GM21576 (cell line): ENCODE measurements at regions not wholly inside any gene's neighbourhood (a gene's known extent, or its start where the extent isn't known, plus 50 kb on each side); places are given as distances from the start of the nearest gene placed in this dataset.

Experiments used
- ATAC-seq: cut with Tn5 transposase; IDR thresholded peaks from one replicate; pipeline ENCODE4 v1.9.1; 2021; ENCODE audit warnings: mild to moderate bottlenecking, moderate library complexity; ENCODE audit not compliant: unreplicated experiment

DNA sequence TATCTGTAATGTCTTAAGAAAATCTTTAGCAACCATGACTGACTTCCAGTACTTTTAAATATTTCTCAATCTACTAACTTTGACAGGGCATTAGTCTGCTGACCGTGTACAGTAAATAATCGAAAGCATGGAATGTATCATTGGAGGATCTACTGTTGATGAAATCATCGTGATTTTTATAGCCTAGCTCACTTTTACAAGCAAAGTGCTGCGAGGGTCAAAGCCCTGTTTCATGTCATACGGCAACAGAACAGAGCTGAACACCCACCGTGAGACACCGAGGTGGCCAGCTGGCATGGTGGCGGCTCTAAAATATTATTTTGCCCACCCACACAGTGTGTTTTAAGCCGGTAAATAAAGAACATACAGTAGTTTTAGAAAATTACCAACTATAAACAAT is 679.3 kb downstream of the FAT4 start:
- ATAC-seq: no peak

GRCh38 chr4:125994430-125994829 is 679.7 kb downstream of the FAT4 start:
- ATAC-seq: no peak

DNA sequence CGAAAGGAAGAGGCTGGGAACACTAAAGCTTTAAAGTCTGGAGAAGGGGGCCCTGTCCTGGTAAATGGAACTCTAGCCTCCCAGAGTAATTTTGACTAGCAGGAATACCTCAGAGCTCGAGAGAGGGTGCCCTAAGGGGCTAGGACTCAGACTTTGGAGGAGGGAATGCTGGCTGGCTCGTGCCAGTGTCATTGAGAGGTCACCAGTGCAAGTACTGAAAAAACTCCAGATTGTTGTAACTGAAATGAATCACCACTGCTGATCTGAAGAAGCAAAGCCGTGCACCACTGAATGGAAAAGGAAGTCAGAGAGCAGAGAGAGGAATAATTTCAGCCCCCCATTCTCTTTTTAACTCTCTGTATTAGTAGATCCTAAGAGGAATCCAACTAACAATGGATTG is 690.2 kb downstream of the FAT4 start:
- no peak for ATAC-seq

- ATAC-seq: no peak
These were observed 692.4 kb downstream of the FAT4 start for GRCh38 chr4:126007142-126007541.

GRCh38 chr4:126012691-126013290 is 698.0 kb downstream of the FAT4 start:
- no peak for ATAC-seq

DNA sequence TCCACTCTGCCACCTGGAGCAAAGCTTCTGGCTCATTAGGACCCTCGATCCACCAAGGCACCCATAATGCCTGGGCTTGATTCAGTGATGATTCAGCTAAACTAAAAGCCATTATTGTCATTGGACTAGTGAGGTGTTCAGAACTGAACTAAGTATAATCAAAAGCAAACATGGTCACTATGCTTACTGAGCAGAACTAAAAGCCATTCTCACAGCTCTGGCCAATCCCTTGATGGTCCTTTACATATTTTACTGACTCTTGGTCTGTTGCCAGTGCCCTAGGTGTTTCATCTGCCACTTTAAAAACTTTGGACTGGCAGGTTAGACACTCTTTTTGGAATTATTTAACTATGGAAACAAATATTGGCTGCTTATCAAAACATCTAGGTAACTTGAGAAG is 703.5 kb downstream of the FAT4 start:
- no peak for ATAC-seq

DNA sequence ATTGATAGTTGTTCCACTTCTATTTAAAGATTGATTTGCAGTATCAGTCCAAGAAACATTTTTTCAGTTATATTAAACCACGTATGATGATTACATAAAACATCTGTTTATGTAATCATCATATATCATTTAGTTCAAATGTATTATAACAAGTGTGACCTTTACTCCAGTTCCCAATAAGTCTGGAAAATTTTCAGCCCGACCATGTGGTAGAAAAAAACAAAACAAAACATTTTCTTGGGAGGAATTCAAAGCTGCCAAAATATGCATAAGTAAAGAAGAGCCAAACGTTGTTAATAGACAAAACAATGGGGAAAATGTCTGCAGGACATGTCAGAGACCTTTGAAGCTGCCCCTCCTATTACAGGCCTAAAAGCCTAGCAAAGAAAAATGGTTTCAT is 709.1 kb downstream of the FAT4 start:
- ATAC-seq: no peak

DNA sequence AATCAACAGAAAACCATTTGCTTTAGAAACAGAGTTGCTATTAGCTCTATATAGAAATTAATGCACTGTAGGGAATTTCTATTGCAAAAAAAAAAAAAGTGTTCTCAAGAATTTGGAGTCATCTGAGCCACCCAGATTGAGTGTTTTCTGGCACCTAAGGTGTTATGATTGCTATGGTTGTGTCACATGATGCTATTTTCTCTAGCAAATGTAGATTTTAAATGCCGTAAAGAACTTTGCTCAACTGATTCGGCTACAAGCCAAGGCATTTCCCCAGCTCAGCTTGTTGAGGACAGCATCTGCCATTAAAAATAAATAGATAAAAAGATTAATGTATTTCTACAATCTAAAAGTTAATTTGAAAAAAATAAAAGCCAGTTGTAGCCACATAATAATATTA is 712.8 kb downstream of the FAT4 start:
- no peak for ATAC-seq

GRCh38 chr4:126028876-126029275 is 714.1 kb downstream of the FAT4 start:
- no peak for ATAC-seq

DNA sequence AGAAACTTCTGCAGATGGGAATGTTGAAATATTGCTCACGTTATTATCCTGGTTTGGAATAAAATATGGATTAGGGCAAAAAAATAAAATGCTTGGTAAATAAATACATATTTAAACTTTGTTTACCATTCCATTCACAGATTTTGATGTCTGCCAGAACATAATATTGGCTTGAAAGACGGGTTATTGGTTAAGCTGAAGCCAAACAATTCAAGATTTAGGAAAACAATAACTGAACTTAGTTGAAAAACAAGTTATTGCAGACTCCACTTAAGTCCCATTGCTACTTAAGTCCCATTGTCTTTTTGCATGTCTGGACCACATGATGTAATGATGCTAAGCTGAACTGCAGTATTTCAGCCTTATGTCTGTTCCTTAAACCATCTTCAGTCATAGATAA is 722.5 kb downstream of the FAT4 start:
- ATAC-seq: no peak

DNA sequence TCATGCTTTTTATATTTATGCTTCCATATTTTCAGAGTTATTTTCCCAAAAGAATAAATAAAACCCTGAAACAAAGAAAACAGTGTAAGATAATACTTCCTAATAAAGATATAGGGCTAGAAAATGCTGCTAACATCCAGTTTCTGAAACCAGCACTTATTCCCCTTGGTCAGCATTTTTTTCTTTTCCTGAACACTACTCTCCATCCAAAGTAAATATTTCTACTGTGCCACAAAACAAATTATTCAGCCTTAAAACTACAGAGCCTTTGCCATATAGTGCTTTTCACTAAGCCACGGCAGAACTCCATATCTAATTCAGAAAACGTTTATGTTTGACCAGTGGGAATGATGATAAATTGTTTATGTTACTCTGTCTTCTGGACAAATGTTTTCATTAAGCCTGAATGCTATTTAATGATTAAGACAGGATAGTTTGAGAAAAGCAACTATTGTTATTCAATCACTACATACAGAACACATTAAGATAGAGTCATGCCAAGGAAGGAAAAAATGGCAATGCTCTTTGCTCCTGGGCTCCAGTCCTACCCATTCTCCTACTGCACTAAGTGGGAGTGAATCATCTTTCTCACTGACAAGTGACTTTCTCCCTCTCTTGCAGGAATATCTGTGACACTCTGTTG is 723.9 kb downstream of the FAT4 start:
- ATAC-seq: no peak

GRCh38 chr4:126046081-126046614 is 731.4 kb downstream of the FAT4 start:
- ATAC-seq: no peak

- ATAC-seq: no peak
These were observed 732.4 kb downstream of the FAT4 start for GRCh38 chr4:126047114-126047513.

DNA sequence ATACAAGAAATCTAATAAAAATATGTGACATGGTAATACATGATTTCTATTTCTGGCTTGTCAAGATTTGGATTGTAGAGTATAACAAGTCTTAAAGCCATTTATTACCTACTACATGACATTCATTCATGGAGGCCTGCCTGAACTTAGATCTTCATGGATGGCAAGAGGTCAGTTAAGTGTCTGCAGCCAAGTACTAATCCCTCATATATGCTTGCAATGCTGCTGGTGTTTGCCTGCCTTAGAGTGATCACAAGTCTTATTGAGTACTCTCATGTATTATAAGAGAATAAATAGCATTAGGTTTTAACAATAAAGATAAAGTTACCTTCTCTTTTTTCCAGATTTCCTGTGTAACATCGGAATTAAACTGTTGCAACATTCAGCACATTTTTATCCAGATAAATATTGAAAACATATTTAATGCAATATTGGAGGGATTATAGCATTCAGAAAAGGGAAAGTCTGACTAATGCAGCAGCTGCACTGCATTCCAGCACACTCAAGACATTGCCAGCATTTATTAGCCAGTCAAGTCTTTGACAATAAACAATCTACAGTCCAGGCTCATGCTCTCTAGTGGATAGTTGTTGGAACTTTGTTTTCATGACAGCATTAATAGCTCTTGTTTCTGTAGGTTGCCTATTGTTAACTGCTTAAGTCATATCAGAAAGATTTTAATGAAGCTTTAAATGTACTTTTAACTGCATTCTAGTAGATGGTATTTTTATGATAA is 737.1 kb downstream of the FAT4 start:
- no peak for ATAC-seq

DNA sequence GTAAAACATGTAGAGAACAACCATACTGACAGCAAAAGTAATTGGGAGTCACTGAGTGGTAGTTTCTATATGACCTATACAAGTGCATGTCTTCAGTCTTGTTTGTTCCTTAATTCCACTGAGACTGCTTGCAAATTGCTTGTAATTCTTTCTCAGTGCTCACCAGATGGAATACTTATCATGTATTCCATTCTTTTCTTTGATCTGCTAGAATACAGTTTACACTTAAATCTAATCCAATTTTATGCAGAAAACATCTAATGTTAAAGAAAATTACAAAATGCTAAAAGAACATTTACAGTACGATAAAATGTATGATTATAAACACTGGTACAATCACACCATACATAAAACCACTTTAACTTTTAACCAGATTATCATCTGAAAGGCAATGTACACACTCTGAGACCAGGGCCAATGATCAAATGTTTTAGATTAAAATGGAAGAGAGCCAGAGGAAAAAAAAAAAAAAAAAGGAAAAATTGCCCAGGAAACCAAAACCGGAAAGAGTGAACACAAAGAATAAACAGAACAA is 741.4 kb downstream of the FAT4 start:
- no peak for ATAC-seq

DNA sequence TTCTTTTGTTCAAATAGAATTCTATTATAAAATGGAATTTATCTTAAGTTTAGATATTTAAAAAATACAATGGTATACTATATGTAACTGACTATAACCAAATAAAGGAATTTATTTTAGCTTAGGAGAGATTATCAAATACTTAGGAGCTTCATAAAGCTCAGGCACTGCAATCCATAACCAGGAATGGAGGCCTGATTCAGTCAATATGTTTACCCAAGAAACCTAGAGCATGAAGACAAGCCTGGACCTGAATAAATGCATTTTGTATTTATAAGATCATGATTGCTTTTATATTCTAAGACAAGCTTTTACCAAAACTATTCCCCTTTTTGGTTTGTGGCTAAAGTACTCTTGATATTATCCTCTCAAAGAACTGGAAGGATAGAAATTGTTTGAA is 742.6 kb downstream of the FAT4 start:
- no peak for ATAC-seq

DNA sequence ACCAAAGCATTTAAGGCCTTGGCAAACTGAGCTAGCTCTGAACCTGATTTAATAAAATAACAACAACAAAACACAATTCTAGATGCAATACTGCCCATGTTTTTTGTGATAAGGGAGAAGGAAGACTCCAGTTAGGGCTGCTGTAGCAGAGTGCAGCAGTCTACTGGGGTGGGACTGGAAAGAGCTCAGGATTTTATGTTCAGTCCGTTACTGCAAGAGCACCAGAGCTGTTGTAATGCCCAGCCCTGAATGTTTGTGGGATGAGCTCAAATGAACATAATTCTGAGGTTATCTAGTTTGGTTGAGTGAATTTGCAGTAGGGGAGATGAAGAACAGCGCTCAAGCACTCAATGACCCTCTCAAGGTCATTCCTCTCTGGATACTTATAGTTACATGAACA is 743.8 kb downstream of the FAT4 start:
- no peak for ATAC-seq

- no peak for ATAC-seq
These were observed 746.9 kb downstream of the FAT4 start for GRCh38 chr4:126061655-126062054.

DNA sequence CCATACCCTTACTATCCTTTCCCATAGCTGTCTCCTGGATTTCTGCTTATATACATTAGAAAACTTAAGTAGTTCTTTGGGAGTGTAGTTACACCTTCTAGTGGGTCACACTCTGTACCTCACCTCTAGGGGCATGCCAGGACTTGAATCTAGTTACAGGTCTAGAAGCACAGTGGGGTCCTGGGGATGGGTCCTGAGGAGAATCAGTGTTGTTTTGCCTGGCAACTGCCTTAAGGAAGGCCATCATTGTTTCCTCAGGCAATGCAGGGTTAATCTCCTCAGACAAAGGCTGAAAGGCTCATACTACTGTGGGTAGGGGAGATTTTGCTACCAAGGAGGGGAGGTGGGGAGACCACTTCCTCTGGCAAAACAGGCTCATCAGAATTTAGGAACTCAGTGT is 750.3 kb downstream of the FAT4 start:
- no peak for ATAC-seq

- no peak for ATAC-seq
These were observed 756.9 kb downstream of the FAT4 start for GRCh38 chr4:126071346-126072333.

DNA sequence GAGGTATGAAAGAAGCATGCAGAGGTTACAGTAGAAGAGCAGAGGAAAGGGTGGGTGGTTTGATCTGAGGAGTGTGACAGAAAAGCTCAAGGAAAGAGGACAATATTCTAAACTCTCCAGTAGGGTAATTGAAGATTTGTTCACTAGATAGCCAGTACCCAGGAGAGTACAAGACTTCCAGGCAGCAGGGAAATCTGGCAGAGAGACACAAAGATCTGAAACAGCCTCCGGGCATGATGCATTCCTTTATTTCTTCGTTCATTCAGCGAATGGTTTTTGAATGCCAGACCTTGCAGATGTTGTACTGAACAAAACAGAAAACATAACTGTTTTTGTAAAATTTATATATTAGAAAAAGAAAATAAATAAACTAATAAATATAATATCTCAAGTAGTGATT is 766.6 kb downstream of the FAT4 start:
- no peak for ATAC-seq
